Activated CD4-positive, alpha-beta T cell treated with anti-CD3 and anti-CD28 coated beads, Interleukin-2, amount 50 U/mL, for 24 hours (primary cell): ENCODE measurements at regions not wholly inside any gene's neighbourhood (a gene's known extent, or its start where the extent isn't known, plus 50 kb on each side); places are given as distances from the start of the nearest gene placed in this dataset.

ENCODE experiments used
- DNase-seq, 2 donors: peaks; one replicate each; pipeline ENCODE4 v3.0.0-alpha.2; 2020; ENCODE audit warnings: low read depth in 1 of 2, low spot score in 1 of 2

- DNase-seq = no peak
Measured at GRCh38 chr15:46389739-46390138, 754.9 kb downstream of the SQOR start.

GRCh38 chr15:46394463-46394862 lies 759.6 kb downstream of the SQOR start:
- DNase-seq = no peak

GRCh38 chr15:46408312-46408711 lies 773.5 kb downstream of the SQOR start:
- no peak for DNase-seq

GRCh38 chr15:46409841-46410301 lies 775.0 kb downstream of the SQOR start:
- DNase-seq = no peak

- no peak for DNase-seq
Measured at GRCh38 chr15:46410705-46411104, 775.9 kb downstream of the SQOR start.

GRCh38 chr15:46411900-46412299 lies 777.1 kb downstream of the SQOR start:
- no peak for DNase-seq

- DNase-seq = no peak
Measured at GRCh38 chr15:46413799-46414198, 779.0 kb downstream of the SQOR start.

- no peak for DNase-seq
Measured at GRCh38 chr15:46416544-46416943, 781.7 kb downstream of the SQOR start.

GRCh38 chr15:46420990-46421389 lies 786.2 kb downstream of the SQOR start:
- DNase-seq = no peak

- DNase-seq = no peak
Measured at GRCh38 chr15:46441294-46442062, 806.6 kb downstream of the SQOR start.

GRCh38 chr15:46442184-46442583 lies 807.4 kb downstream of the SQOR start:
- no peak for DNase-seq

GRCh38 chr15:46442901-46443590 lies 808.2 kb downstream of the SQOR start:
- no peak for DNase-seq

- no peak for DNase-seq
Measured at GRCh38 chr15:46450112-46450809, 815.4 kb downstream of the SQOR start.

- DNase-seq = no peak
Measured at GRCh38 chr15:46450810-46451182, 816.0 kb downstream of the SQOR start.

GRCh38 chr15:46452297-46452820 lies 817.5 kb downstream of the SQOR start:
- DNase-seq = no peak

GRCh38 chr15:46456456-46456855 lies 821.6 kb downstream of the SQOR start:
- no peak for DNase-seq

GRCh38 chr15:46460431-46461094 lies 825.7 kb downstream of the SQOR start:
- no peak for DNase-seq

GRCh38 chr15:46461416-46461815 lies 826.6 kb downstream of the SQOR start:
- no peak for DNase-seq

GRCh38 chr15:46467041-46467440 lies 832.2 kb downstream of the SQOR start:
- no peak for DNase-seq

- no peak for DNase-seq
Measured at GRCh38 chr15:46471096-46471495, 836.3 kb downstream of the SQOR start.

- DNase-seq = no peak
Measured at GRCh38 chr15:46489276-46489675, 854.4 kb downstream of the SQOR start.
